ENCODE measurements at regions not wholly inside any gene's neighbourhood (a gene's known extent, or its start where the extent isn't known, plus 50 kb on each side); places are given as distances from the start of the nearest gene placed in this dataset.

- FAIRE-seq (no peak), DNase-seq (ENCODE audit: insufficient read length, low spot score) (no peak)
- no peak for TF ChIP-seq POLR2A (IDR thresholded peaks at IDR 0.05; ENCODE audit: low read depth, low read length)
Measured at GRCh38 chr4:170770664-170771063, 680.9 kb upstream of the AADAT start.

GRCh38 chr4:170769862-170770261 lies 680.1 kb upstream of the AADAT start:
- TF ChIP-seq POLR2A (IDR thresholded peaks at IDR 0.05; ENCODE audit: low read depth, low read length): no peak
- FAIRE-seq: no peak
- no peak for DNase-seq (ENCODE audit: insufficient read length, low spot score)

- no peak for TF ChIP-seq POLR2A (IDR thresholded peaks at IDR 0.05; ENCODE audit: low read depth, low read length)
- DNase-seq (ENCODE audit: insufficient read length, low spot score): no peak
- no peak for FAIRE-seq
Measured at GRCh38 chr4:170758988-170759387, 669.2 kb upstream of the AADAT start.

GRCh38 chr4:170750519-170750918 lies 660.8 kb upstream of the AADAT start:
- no peak for TF ChIP-seq POLR2A (IDR thresholded peaks at IDR 0.05; ENCODE audit: low read depth, low read length)
- FAIRE-seq (no peak), DNase-seq (ENCODE audit: insufficient read length, low spot score) (no peak)

GRCh38 chr4:170748975-170749374 lies 659.2 kb upstream of the AADAT start:
- TF ChIP-seq POLR2A (IDR thresholded peaks at IDR 0.05; ENCODE audit: low read depth, low read length): no peak
- DNase-seq (ENCODE audit: insufficient read length, low spot score) (no peak), FAIRE-seq (no peak)

GRCh38 chr4:170743633-170744032 lies 653.9 kb upstream of the AADAT start:
- DNase-seq (ENCODE audit: insufficient read length, low spot score): no peak

GRCh38 chr4:170741856-170742255 lies 652.1 kb upstream of the AADAT start:
- no peak for TF ChIP-seq POLR2A (IDR thresholded peaks at IDR 0.05; ENCODE audit: low read depth, low read length)
- FAIRE-seq (no peak), DNase-seq (ENCODE audit: insufficient read length, low spot score) (no peak)

More at GRCh38 chr4:170743633-170744032, 653.9 kb upstream of the AADAT start:
- TF ChIP-seq POLR2A (IDR thresholded peaks at IDR 0.05; ENCODE audit: low read depth, low read length): no peak
- FAIRE-seq: no peak

- FAIRE-seq (no peak), DNase-seq (ENCODE audit: insufficient read length, low spot score) (no peak)
- no peak for TF ChIP-seq POLR2A (IDR thresholded peaks at IDR 0.05; ENCODE audit: low read depth, low read length)
Measured at GRCh38 chr4:170736710-170737109, 647.0 kb upstream of the AADAT start.

- FAIRE-seq (no peak), DNase-seq (ENCODE audit: insufficient read length, low spot score) (no peak)
- no peak for TF ChIP-seq POLR2A (IDR thresholded peaks at IDR 0.05; ENCODE audit: low read depth, low read length)
Measured at GRCh38 chr4:170729897-170730296, 640.1 kb upstream of the AADAT start.

GRCh38 chr4:170729236-170729635 lies 639.5 kb upstream of the AADAT start:
- DNase-seq (ENCODE audit: insufficient read length, low spot score) (no peak), FAIRE-seq (no peak)
- TF ChIP-seq POLR2A (IDR thresholded peaks at IDR 0.05; ENCODE audit: low read depth, low read length): no peak

GRCh38 chr4:170724191-170724590 lies 634.4 kb upstream of the AADAT start:
- FAIRE-seq (no peak), DNase-seq (ENCODE audit: insufficient read length, low spot score) (no peak)
- no peak for TF ChIP-seq POLR2A (IDR thresholded peaks at IDR 0.05; ENCODE audit: low read depth, low read length)

GRCh38 chr4:170723171-170723570 lies 633.4 kb upstream of the AADAT start:
- FAIRE-seq (no peak), DNase-seq (ENCODE audit: insufficient read length, low spot score) (no peak)
- TF ChIP-seq POLR2A (IDR thresholded peaks at IDR 0.05; ENCODE audit: low read depth, low read length): no peak

GRCh38 chr4:170721812-170722373 lies 632.1 kb upstream of the AADAT start:
- TF ChIP-seq POLR2A (IDR thresholded peaks at IDR 0.05; ENCODE audit: low read depth, low read length): no peak
- DNase-seq (ENCODE audit: insufficient read length, low spot score) (no peak), FAIRE-seq (no peak)

GRCh38 chr4:170716868-170717267 lies 627.1 kb upstream of the AADAT start:
- TF ChIP-seq POLR2A (IDR thresholded peaks at IDR 0.05; ENCODE audit: low read depth, low read length): no peak
- FAIRE-seq: no peak
- DNase-seq (ENCODE audit: insufficient read length, low spot score): no peak

- FAIRE-seq (no peak), DNase-seq (ENCODE audit: insufficient read length, low spot score) (no peak)
- no peak for TF ChIP-seq POLR2A (IDR thresholded peaks at IDR 0.05; ENCODE audit: low read depth, low read length)
Measured at GRCh38 chr4:170705907-170706306, 616.2 kb upstream of the AADAT start.

- DNase-seq (ENCODE audit: insufficient read length, low spot score): no peak
- no peak for TF ChIP-seq POLR2A (IDR thresholded peaks at IDR 0.05; ENCODE audit: low read depth, low read length)
- FAIRE-seq: no peak
Measured at GRCh38 chr4:170700064-170700463, 610.3 kb upstream of the AADAT start.
